Ovary (tissue), 7 donors: ENCODE measurements at regions not wholly inside any gene's neighbourhood (a gene's known extent, or its start where the extent isn't known, plus 50 kb on each side); places are given as distances from the start of the nearest gene placed in this dataset.
"Not testable (repeated sequence)": the region's sequence is repeated elsewhere in the genome, so short reads cannot be mapped to it uniquely, and the experiment has no call there.

Experiments used
- DNase-seq, 5 donors: peaks; one replicate each; pipeline ENCODE4 v3.0.0-alpha.2; 2019 to 2020
- H3K27ac ChIP-seq, 2 donors: fragments of 200-600 bp; one replicate each; pipeline versions ENCODE4 v1.5.1 to v1.8.0; 2019 to 2022
- H3K27me3 ChIP-seq: fragments of 200-600 bp; one replicate; pipeline ENCODE4 v1.8.0; 2022
- H3K36me3 ChIP-seq: fragments of 200-600 bp; sonication (generic); one replicate; pipeline ENCODE4 v1.5.1; 2019
- H3K4me1 ChIP-seq: one replicate; pipeline ENCODE4 v1.8.1; 2013; ENCODE audit warnings: mild to moderate bottlenecking, moderate library complexity; ENCODE audit not compliant: insufficient read depth
- H3K4me3 ChIP-seq: fragments of 200-600 bp; sonication (generic); one replicate; pipeline ENCODE4 v1.5.1; 2017
- H3K9me3 ChIP-seq, 2 donors: fragments of 200-600 bp in 1 of 2; sonication (generic) in 1 of 2; one replicate each; pipeline versions ENCODE4 v1.5.1 to v1.8.1; 2013 to 2019; ENCODE audit warnings: mild to moderate bottlenecking in 1 of 2, moderate library complexity in 1 of 2
- CTCF ChIP-seq, 3 donors: fragments of 450-650 bp in 2 of 3; fragments of 200-600 bp in 1 of 3; IDR thresholded peaks; one replicate each; pipeline versions ENCODE4 v1.5.1 to v1.8.0; 2016 to 2022; ENCODE audit warnings: antibody characterized with exemption in 3 of 3, mild to moderate bottlenecking in 1 of 3
- EP300 ChIP-seq: sonication (generic); formaldehyde crosslinking; IDR thresholded peaks from one replicate; pipeline ENCODE4 v1.6.1; 2017; ENCODE audit warnings: antibody characterized with exemption
- POLR2A ChIP-seq: fragments of 450-650 bp; IDR thresholded peaks from one replicate; pipeline ENCODE4 v1.6.1; 2017; ENCODE audit warnings: antibody characterized with exemption, mild to moderate bottlenecking, moderate library complexity
- WGBS, 3 donors: extraction: QIAGEN DNeasy Blood & Tissue Kit in 1 of 3; methylation state at CpG; one replicate each; pipeline versions ENCODE4 v1.1.5 to v1.1.7; 2013 to 2017; 5-methylcytosine and 5-hydroxymethylcytosine counted together
- intact Hi-C, 4 donors: fragments of 100-400 bp; cut with DNase I; formaldehyde crosslinking; loops; one replicate each; pipeline versions ENCODE4 v1.11.0 to v1.15.1; 2022 to 2023
- donor health status: DM: no; HTN: no; CAD: no; lungs with moderate emphysema.
- donor health status: DM: no; HTN: no; CAD: no.
- donor health status: Bipolar disorder and iron deficiency.
- donor health status: DM: no; HTN: no; CAD: no.
- donor health status: DM: yes; HTN: yes; CAD: no.

- no peak for DNase-seq
These were observed 196.3 kb downstream of the JCAD start for GRCh38 chr10:29862923-29863614.

GRCh38 chr10:29861811-29862505, 197.4 kb downstream of the JCAD start:
- no peak for DNase-seq
- H3K4me1 ChIP-seq, result no peaks in the 10 kb centered on the region
- TF ChIP-seq EP300, result no peak
- TF ChIP-seq POLR2A, result no peak
- TF ChIP-seq CTCF (IDR thresholded peaks at IDR 0.05), result no peak
- no peak overlapping the region for H3K27ac ChIP-seq
- intact Hi-C loops, result loop anchor here in 2 of 4 donors (10.0 kb wide), 2 partner anchors 127 to 347 kb away; no protein-coding TSS in a partner anchor
- no peaks in the 10 kb centered on the region for H3K36me3 ChIP-seq
- no peak overlapping the region for H3K4me3 ChIP-seq
- no peaks in the 10 kb centered on the region for H3K9me3 ChIP-seq
- WGBS, 3 donors, result 70 to 88% (median 87%) methylated on average over 4 of the region's 4 CpGs
- H3K27me3 ChIP-seq, result no peaks in the 10 kb centered on the region

More at GRCh38 chr10:29862923-29863614, 196.3 kb downstream of the JCAD start:
- intact Hi-C loops, result loop anchor here in 2 of 4 donors (10.0 kb wide), 2 partner anchors 128 to 348 kb away; no protein-coding TSS in a partner anchor
- no peak for TF ChIP-seq CTCF (IDR thresholded peaks at IDR 0.05)
- TF ChIP-seq POLR2A, result no peak
- TF ChIP-seq EP300, result no peak
- no peak overlapping the region for H3K27ac ChIP-seq
- H3K36me3 ChIP-seq, result no peaks in the 10 kb centered on the region
- 82 to 93% (median 87%) methylated on average over 4 of the region's 4 CpGs for WGBS, 3 donors
- no peak overlapping the region for H3K4me3 ChIP-seq
- no peaks in the 10 kb centered on the region for H3K4me1 ChIP-seq
- H3K9me3 ChIP-seq, result no peaks in the 10 kb centered on the region
- no peaks in the 10 kb centered on the region for H3K27me3 ChIP-seq

- intact Hi-C loops, result loop anchor here in 2 of 4 donors (10.0 kb wide), 2 partner anchors 126 to 346 kb away; no protein-coding TSS in a partner anchor
- H3K9me3 ChIP-seq, H3K4me3 ChIP-seq, H3K4me1 ChIP-seq, DNase-seq, H3K27ac ChIP-seq, H3K36me3 ChIP-seq, H3K27me3 ChIP-seq: not testable (repeated sequence)
- WGBS, 3 donors, result 96 to 99% (median 98%) methylated on average over 5 of the region's 5 CpGs
These were observed 198.2 kb downstream of the JCAD start for GRCh38 chr10:29861231-29861630.

GRCh38 chr10:29860166-29860565, 199.2 kb downstream of the JCAD start:
- Histone ChIP-seq H3K27ac (no peak overlapping the region), H3K36me3 (no peaks in the 10 kb centered on the region), H3K27me3 (no peaks in the 10 kb centered on the region), H3K9me3 (no peaks in the 10 kb centered on the region), H3K4me3 (no peak overlapping the region), H3K4me1 (no peaks in the 10 kb centered on the region)
- 37 to 56% (median 39%) methylated on average over 9 of the region's 9 CpGs for WGBS, 3 donors
- TF ChIP-seq CTCF (IDR thresholded peaks at IDR 0.05) (no peak), EP300 (no peak), POLR2A (no peak)
- intact Hi-C loops, result loop anchor here in 2 of 4 donors (10.0 kb wide), 2 partner anchors 125 to 345 kb away; no protein-coding TSS in a partner anchor
- no peak for DNase-seq
